HCT116 (cell line): ENCODE measurements at regions not wholly inside any gene's neighbourhood (a gene's known extent, or its start where the extent isn't known, plus 50 kb on each side); places are given as distances from the start of the nearest gene placed in this dataset.

Experiments used
- CBX3 ChIP-seq: IDR thresholded peaks from 2 replicates; pipeline ENCODE4 v1.6.1; 2012; ENCODE audit warnings: low read depth
- CTCF ChIP-seq, 3 experiments: fragments of 200-600 bp in 1 of 3; sonication (generic) in 1 of 3; IDR thresholded peaks in 2 of 3; conservative IDR thresholded peaks in 1 of 3; 2 replicates each; pipeline ENCODE4 v1.5.1; 2012 to 2017; ENCODE audit warnings: low read depth in 2 of 3, low read length in 2 of 3, antibody characterized with exemption in 1 of 3, borderline replicate concordance in 1 of 3, control low read depth in 1 of 3, mild to moderate bottlenecking in 1 of 3, mixed read lengths in 1 of 3, mixed run types in 1 of 3, moderate library complexity in 1 of 3; ENCODE audit not compliant: insufficient read depth in 1 of 3
- EZH2 ChIP-seq: fragments of 200-600 bp; sonication (generic); IDR thresholded peaks from 2 replicates; pipeline ENCODE4 v1.6.1; 2017; ENCODE audit warnings: antibody characterized with exemption, mixed run types
- EZH2phosphoT487 ChIP-seq: fragments of 200-600 bp; IDR thresholded peaks from 2 replicates; pipeline ENCODE4 v1.6.1; 2018; ENCODE audit warnings: antibody characterized with exemption, borderline replicate concordance
- MAX ChIP-seq: IDR thresholded peaks from 2 replicates; pipeline ENCODE4 v1.6.1; 2012
- POLR2A ChIP-seq: IDR thresholded peaks from 2 replicates; pipeline ENCODE4 v1.7.0; 2011; ENCODE audit warnings: borderline replicate concordance; ENCODE audit not compliant: insufficient read depth, insufficient read length; ENCODE audit errors: extremely low read depth
- RAD21 ChIP-seq: IDR thresholded peaks from 2 replicates; pipeline ENCODE4 v1.6.1; 2012; ENCODE audit warnings: low read depth, mild to moderate bottlenecking
- SIN3A ChIP-seq: IDR thresholded peaks from 2 replicates; pipeline ENCODE4 v1.6.1; 2012; ENCODE audit warnings: low read depth
- YY1 ChIP-seq: IDR thresholded peaks from 2 replicates; pipeline ENCODE4 v1.6.1; 2011; ENCODE audit warnings: low read length, low read depth, moderate library complexity, mild to moderate bottlenecking; ENCODE audit not compliant: insufficient replicate concordance; ENCODE audit errors: extremely low read depth

- no peak for TF ChIP-seq CBX3
- TF ChIP-seq EZH2, result no peak
- no peak for TF ChIP-seq CTCF (IDR thresholded peaks at IDR 0.05 in 2 of 3, conservative IDR thresholded peaks at IDR 0.05 in 1 of 3; ENCODE audit: borderline replicate concordance in 1 of 3, insufficient read depth in 1 of 3, low read depth in 2 of 3, low read length in 2 of 3)
- TF ChIP-seq SIN3A, result no peak
- TF ChIP-seq YY1, result no peak
- TF ChIP-seq EZH2phosphoT487, result no peak
- no peak for TF ChIP-seq POLR2A
- TF ChIP-seq RAD21, result no peak
- no peak for TF ChIP-seq MAX
These were observed 58.1 kb downstream of the ADRB2 start for GRCh38 chr5:148884339-148885020.
